Upper lobe of left lung (tissue), 4 donors: ENCODE measurements at regions not wholly inside any gene's neighbourhood (a gene's known extent, or its start where the extent isn't known, plus 50 kb on each side); places are given as distances from the start of the nearest gene placed in this dataset.

Source experiments
- POLR2A ChIP-seq, 4 donors: fragments of 450-650 bp; IDR thresholded peaks; one replicate each; pipeline ENCODE4 v1.5.1; 2016 to 2017; ENCODE audit warnings: antibody characterized with exemption in 4 of 4, mild to moderate bottlenecking in 2 of 4
- POLR2AphosphoS5 ChIP-seq, 2 donors: sonication (generic); formaldehyde crosslinking; IDR thresholded peaks; one replicate each; pipeline ENCODE4 v1.5.1; 2017; ENCODE audit warnings: antibody characterized with exemption in 2 of 2
- TF ChIP-seq, protein P1 (sequence below), 6 experiments: fragments of 450-650 bp in 4 of 6; fragments of 200-600 bp in 2 of 6; sonication (generic) in 2 of 6; IDR thresholded peaks; one replicate each; pipeline ENCODE4 v1.5.1; 2016 to 2019; ENCODE audit warnings: antibody characterized with exemption in 6 of 6

DNA sequence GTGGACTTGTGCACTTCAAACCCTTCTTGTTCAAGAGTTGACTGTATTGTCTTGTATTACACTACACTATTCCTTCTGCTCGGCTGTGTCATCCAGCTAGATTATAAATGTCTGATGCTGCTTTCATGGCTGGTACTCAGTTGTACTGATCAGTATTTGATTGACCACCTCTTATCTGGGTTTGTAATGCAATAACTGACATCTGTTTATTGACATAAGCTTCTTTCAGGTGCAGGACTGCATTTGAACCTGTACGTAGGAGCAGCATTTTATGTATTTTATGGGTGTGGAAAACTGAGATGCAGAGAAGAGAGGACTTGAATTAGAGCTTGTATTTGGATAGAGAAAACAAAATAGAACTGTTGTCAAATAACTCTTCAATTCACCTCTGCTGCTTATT lies 309.2 kb downstream of the FGF9 start:
- TF ChIP-seq, protein P1, sequence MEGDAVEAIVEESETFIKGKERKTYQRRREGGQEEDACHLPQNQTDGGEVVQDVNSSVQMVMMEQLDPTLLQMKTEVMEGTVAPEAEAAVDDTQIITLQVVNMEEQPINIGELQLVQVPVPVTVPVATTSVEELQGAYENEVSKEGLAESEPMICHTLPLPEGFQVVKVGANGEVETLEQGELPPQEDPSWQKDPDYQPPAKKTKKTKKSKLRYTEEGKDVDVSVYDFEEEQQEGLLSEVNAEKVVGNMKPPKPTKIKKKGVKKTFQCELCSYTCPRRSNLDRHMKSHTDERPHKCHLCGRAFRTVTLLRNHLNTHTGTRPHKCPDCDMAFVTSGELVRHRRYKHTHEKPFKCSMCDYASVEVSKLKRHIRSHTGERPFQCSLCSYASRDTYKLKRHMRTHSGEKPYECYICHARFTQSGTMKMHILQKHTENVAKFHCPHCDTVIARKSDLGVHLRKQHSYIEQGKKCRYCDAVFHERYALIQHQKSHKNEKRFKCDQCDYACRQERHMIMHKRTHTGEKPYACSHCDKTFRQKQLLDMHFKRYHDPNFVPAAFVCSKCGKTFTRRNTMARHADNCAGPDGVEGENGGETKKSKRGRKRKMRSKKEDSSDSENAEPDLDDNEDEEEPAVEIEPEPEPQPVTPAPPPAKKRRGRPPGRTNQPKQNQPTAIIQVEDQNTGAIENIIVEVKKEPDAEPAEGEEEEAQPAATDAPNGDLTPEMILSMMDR (IDR thresholded peaks at IDR 0.05), result no peak
- TF ChIP-seq POLR2A (IDR thresholded peaks at IDR 0.05), result no peak
- no peak for TF ChIP-seq POLR2AphosphoS5 (IDR thresholded peaks at IDR 0.05)
